ENCODE measurements at regions not wholly inside any gene's neighbourhood (a gene's known extent, or its start where the extent isn't known, plus 50 kb on each side); places are given as distances from the start of the nearest gene placed in this dataset.
A peak's percentile ranks its signal among the peaks of the same experiment; 100 is the strongest.

DNA sequence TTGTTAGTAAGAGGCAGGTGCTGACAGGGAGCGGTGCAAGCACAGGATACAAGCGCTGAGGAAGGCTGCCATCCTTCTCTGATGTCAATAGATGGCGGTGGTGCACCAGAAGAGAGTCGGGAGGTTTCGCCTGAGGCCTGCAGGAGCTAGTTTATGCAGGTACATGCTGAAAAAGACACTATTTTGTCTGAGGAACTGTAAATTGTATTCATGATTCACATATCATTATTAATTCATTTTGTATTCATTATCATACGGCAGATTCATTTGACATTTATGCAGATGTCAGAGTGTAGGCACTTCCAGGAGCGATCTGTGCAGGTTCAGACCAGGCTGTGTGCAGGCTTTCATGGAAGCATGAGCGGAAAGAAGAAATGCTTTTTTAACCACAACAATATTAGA, 824.0 kb downstream of the STIM2 start:
- TF ChIP-seq CTCF (IDR thresholded peaks at IDR 0.05; ENCODE audit: insufficient read depth, low read depth, low read length), result peak; percentile 82
- TF ChIP-seq EZH2 (IDR thresholded peaks at IDR 0.05; ENCODE audit: insufficient read depth, low read length), result no peak

Data from astrocyte (in vitro differentiated cells and primary cell).